GM23338 (cell line): ENCODE measurements at regions not wholly inside any gene's neighbourhood (a gene's known extent, or its start where the extent isn't known, plus 50 kb on each side); places are given as distances from the start of the nearest gene placed in this dataset.

ENCODE experiments used
- ATAC-seq: fragments of 200-7000 bp; cut with Tn5 transposase; 3 replicates; pipeline ENCODE4 v1.9.1; 2020
- DNase-seq: peaks from one replicate; pipeline ENCODE4 v3.0.0-alpha.2; 2015; ENCODE audit warnings: low spot score
- H2AFZ ChIP-seq: fragments of 200-600 bp; sonication (generic); 2 replicates; pipeline ENCODE4 v1.8.0; 2016; ENCODE audit warnings: antibody characterized with exemption, mild to moderate bottlenecking, moderate library complexity
- H3F3A ChIP-seq: fragments of 200-600 bp; sonication (generic); replicated peaks from 2 replicates; pipeline ENCODE4 v1.8.0; 2017; ENCODE audit warnings: antibody characterized with exemption, mixed run types, low read depth
- H3K27ac ChIP-seq: fragments of 200-600 bp; sonication (generic); 2 replicates; pipeline ENCODE4 v1.6.1; 2016; ENCODE audit warnings: low read depth
- H3K27me3 ChIP-seq: fragments of 200-600 bp; sonication (generic); 2 replicates; pipeline ENCODE4 v1.8.0; 2016; ENCODE audit warnings: mild to moderate bottlenecking, mixed run types, moderate library complexity; ENCODE audit not compliant: insufficient read depth
- H3K36me3 ChIP-seq: fragments of 200-600 bp; sonication (generic); 2 replicates; pipeline ENCODE4 v1.8.0; 2016; ENCODE audit warnings: mild to moderate bottlenecking; ENCODE audit not compliant: insufficient read depth
- H3K4me1 ChIP-seq: fragments of 200-600 bp; sonication (generic); 2 replicates; pipeline ENCODE4 v1.8.0; 2016; ENCODE audit warnings: mild to moderate bottlenecking, moderate library complexity; ENCODE audit not compliant: insufficient read depth
- H3K4me2 ChIP-seq: fragments of 200-600 bp; sonication (generic); 2 replicates; pipeline ENCODE4 v1.7.1; 2017; ENCODE audit warnings: mixed run types
- H3K4me3 ChIP-seq: fragments of 200-600 bp; sonication (generic); 2 replicates; pipeline ENCODE4 v1.6.1; 2016; ENCODE audit warnings: mixed run types
- H3K79me2 ChIP-seq: fragments of 200-600 bp; sonication (generic); replicated peaks from 2 replicates; pipeline ENCODE4 v1.8.0; 2017; ENCODE audit warnings: mild to moderate bottlenecking; ENCODE audit not compliant: insufficient read depth
- H3K9me2 ChIP-seq: fragments of 200-600 bp; sonication (generic); 2 replicates; pipeline ENCODE4 v1.8.0; 2017; ENCODE audit not compliant: insufficient read depth
- H4K20me1 ChIP-seq: fragments of 200-600 bp; sonication (generic); replicated peaks from 2 replicates; pipeline ENCODE4 v1.8.0; 2017; ENCODE audit warnings: mild to moderate bottlenecking; ENCODE audit not compliant: insufficient read depth
- H3K27ac Mint-ChIP-seq: 2 replicates; pipeline ENCODE4 v1.8.0; 2020; ENCODE audit warnings: inconsistent platforms, mild to moderate bottlenecking, moderate library complexity, mixed read lengths
- H3K27me3 Mint-ChIP-seq: 3 replicates; pipeline ENCODE4 v1.8.0; 2022; ENCODE audit warnings: low read depth, mild to moderate bottlenecking, moderate library complexity, mixed read lengths, inconsistent platforms; ENCODE audit not compliant: insufficient read depth, poor library complexity
- H3K36me3 Mint-ChIP-seq: 3 replicates; pipeline ENCODE4 v1.8.0; 2021; ENCODE audit warnings: low read depth, mild to moderate bottlenecking, inconsistent platforms, moderate library complexity, mixed read lengths
- H3K4me1 Mint-ChIP-seq: 3 replicates; pipeline ENCODE4 v1.8.0; 2020; ENCODE audit warnings: mild to moderate bottlenecking, inconsistent platforms, mixed read lengths
- H3K4me3 Mint-ChIP-seq: 3 replicates; pipeline ENCODE4 v1.8.0; 2021; ENCODE audit warnings: moderate library complexity, mild to moderate bottlenecking, inconsistent platforms, mixed read lengths
- H3K9me3 Mint-ChIP-seq: 3 replicates; pipeline ENCODE4 v1.8.0; 2020; ENCODE audit warnings: moderate library complexity, mild to moderate bottlenecking, inconsistent platforms, mixed read lengths
- CREB1 ChIP-seq: fragments of 250-450 bp; sonication (Bioruptor Pico); IDR thresholded peaks from 2 replicates; pipeline ENCODE4 v1.5.0; 2020; ENCODE audit warnings: low read depth, mild to moderate bottlenecking, moderate library complexity
- EZH2 ChIP-seq: fragments of 200-600 bp; sonication (generic); IDR thresholded peaks from one replicate; pipeline ENCODE4 v1.8.0; 2017; ENCODE audit warnings: antibody characterized with exemption, mild to moderate bottlenecking, low read depth; ENCODE audit not compliant: unreplicated experiment
- EZH2phosphoT487 ChIP-seq: fragments of 200-600 bp; sonication (generic); IDR thresholded peaks from one replicate; pipeline ENCODE4 v1.8.1; 2018; ENCODE audit warnings: antibody characterized with exemption; ENCODE audit not compliant: unreplicated experiment
- JUNB ChIP-seq: IDR thresholded peaks from one replicate; pipeline ENCODE4 v1.6.1; 2016; ENCODE audit warnings: antibody characterized with exemption; ENCODE audit not compliant: unreplicated experiment
- POLR2AphosphoS5 ChIP-seq: IDR thresholded peaks from 2 replicates; pipeline ENCODE4 v1.6.1; 2016; ENCODE audit warnings: antibody characterized with exemption, low read depth
- REST ChIP-seq: IDR thresholded peaks from one replicate; pipeline ENCODE4 v1.6.1; 2018; ENCODE audit warnings: antibody characterized with exemption; ENCODE audit not compliant: unreplicated experiment
- STAT1 ChIP-seq: IDR thresholded peaks from one replicate; pipeline ENCODE4 v1.6.1; 2016; ENCODE audit warnings: antibody characterized with exemption; ENCODE audit not compliant: unreplicated experiment
- ZNF114 ChIP-seq: fragments of 250-450 bp; sonication (Bioruptor Pico); IDR thresholded peaks from 2 replicates; pipeline ENCODE4 v1.5.0; 2020; ENCODE audit warnings: mild to moderate bottlenecking, moderate library complexity
- ZNF331 ChIP-seq: fragments of 250-450 bp; sonication (Bioruptor Pico); IDR thresholded peaks from 2 replicates; pipeline ENCODE4 v1.5.0; 2020; ENCODE audit warnings: low read depth, mild to moderate bottlenecking, moderate library complexity
- ZNF462 ChIP-seq: fragments of 250-450 bp; sonication (Bioruptor Pico); IDR thresholded peaks from 2 replicates; pipeline ENCODE4 v1.5.0; 2020; ENCODE audit warnings: mild to moderate bottlenecking, moderate library complexity
- TF ChIP-seq, protein P1 (sequence below): IDR thresholded peaks from 2 replicates; pipeline ENCODE4 v1.6.1; 2016; ENCODE audit warnings: antibody characterized with exemption
- TF ChIP-seq, protein P2 (sequence below), 2 experiments: fragments of 200-600 bp in 1 of 2; sonication (generic) in 1 of 2; conservative IDR thresholded peaks; 2 replicates each; pipeline versions ENCODE4 v1.5.1 to v1.6.1; 2016 to 2017; ENCODE audit warnings: antibody characterized with exemption in 2 of 2, low read depth in 2 of 2, mild to moderate bottlenecking in 2 of 2, moderate library complexity in 1 of 2

DNA sequence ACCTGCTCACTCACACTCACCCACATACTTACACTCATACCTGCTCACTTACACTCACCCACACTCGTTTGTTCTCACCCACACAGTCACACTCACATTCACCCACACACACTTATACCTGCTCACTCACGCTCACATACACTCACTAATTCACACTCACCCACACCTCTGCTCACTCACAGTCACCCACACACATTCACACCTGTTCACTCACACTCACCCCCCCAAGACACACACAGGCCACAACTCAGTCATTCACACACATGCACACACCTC is 436.2 kb downstream of the BCL11B start (continued):
- TF ChIP-seq ZNF114 (CRISPR knock-in tag) (no peak), REST (no peak), CREB1 (CRISPR knock-in tag) (no peak), EZH2 (no peak), POLR2AphosphoS5 (no peak)
- TF ChIP-seq, protein P1, sequence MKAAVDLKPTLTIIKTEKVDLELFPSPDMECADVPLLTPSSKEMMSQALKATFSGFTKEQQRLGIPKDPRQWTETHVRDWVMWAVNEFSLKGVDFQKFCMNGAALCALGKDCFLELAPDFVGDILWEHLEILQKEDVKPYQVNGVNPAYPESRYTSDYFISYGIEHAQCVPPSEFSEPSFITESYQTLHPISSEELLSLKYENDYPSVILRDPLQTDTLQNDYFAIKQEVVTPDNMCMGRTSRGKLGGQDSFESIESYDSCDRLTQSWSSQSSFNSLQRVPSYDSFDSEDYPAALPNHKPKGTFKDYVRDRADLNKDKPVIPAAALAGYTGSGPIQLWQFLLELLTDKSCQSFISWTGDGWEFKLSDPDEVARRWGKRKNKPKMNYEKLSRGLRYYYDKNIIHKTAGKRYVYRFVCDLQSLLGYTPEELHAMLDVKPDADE: no peak

GRCh38 chr14:98840091-98840490 is 431.9 kb downstream of the BCL11B start:
- Histone ChIP-seq H3K36me3 (no peaks in the 10 kb centered on the region), H3K79me2 (no peaks in the 10 kb centered on the region), H3K4me3 (no peak overlapping the region), H4K20me1 (no peaks in the 10 kb centered on the region), H3F3A (no peaks in the 10 kb centered on the region), H3K4me1 (no peaks in the 10 kb centered on the region), H3K4me2 (no peak overlapping the region), H2AFZ (no peak overlapping the region), H3K27me3 (no peaks in the 10 kb centered on the region), H3K9me2 (no peaks in the 10 kb centered on the region), H3K27ac (no peak overlapping the region)
- Mint-ChIP-seq H3K4me1 (no peaks in the 10 kb centered on the region; the same call in 2 of the 3 replicates), H3K4me3 (no peak overlapping the region), H3K9me3 (peaks cover 16% of the 10 kb centered on the region), H3K27me3 (peaks cover 2% of the 10 kb centered on the region), H3K27ac (no peak overlapping the region), H3K36me3 (peaks cover 6% of the 10 kb centered on the region; the same call in 2 of the 3 replicates)
- ATAC-seq: no peak
- DNase-seq: no peak
- TF ChIP-seq JUNB (no peak), STAT1 (no peak), EZH2phosphoT487 (no peak), ZNF331 (no peak), ZNF114 (CRISPR knock-in tag) (no peak), ZNF462 (CRISPR knock-in tag) (no peak)
- TF ChIP-seq, protein P1: no peak
- TF ChIP-seq, protein P2, sequence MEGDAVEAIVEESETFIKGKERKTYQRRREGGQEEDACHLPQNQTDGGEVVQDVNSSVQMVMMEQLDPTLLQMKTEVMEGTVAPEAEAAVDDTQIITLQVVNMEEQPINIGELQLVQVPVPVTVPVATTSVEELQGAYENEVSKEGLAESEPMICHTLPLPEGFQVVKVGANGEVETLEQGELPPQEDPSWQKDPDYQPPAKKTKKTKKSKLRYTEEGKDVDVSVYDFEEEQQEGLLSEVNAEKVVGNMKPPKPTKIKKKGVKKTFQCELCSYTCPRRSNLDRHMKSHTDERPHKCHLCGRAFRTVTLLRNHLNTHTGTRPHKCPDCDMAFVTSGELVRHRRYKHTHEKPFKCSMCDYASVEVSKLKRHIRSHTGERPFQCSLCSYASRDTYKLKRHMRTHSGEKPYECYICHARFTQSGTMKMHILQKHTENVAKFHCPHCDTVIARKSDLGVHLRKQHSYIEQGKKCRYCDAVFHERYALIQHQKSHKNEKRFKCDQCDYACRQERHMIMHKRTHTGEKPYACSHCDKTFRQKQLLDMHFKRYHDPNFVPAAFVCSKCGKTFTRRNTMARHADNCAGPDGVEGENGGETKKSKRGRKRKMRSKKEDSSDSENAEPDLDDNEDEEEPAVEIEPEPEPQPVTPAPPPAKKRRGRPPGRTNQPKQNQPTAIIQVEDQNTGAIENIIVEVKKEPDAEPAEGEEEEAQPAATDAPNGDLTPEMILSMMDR (conservative IDR thresholded peaks at IDR 0.05; ENCODE audit: low read depth in 2 of 2): no peak
